Body of pancreas (tissue), 4 donors: ENCODE measurements at regions not wholly inside any gene's neighbourhood (a gene's known extent, or its start where the extent isn't known, plus 50 kb on each side); places are given as distances from the start of the nearest gene placed in this dataset.

Source experiments
- POLR2A ChIP-seq, 3 donors: fragments of 450-650 bp; IDR thresholded peaks; one replicate each; pipeline ENCODE4 v1.6.1; 2016; ENCODE audit warnings: antibody characterized with exemption in 3 of 3, mild to moderate bottlenecking in 2 of 3
- TF ChIP-seq, protein P1 (sequence below), 7 experiments: fragments of 450-650 bp in 4 of 7; fragments of 200-600 bp in 3 of 7; sonication (generic) in 3 of 7; IDR thresholded peaks; one replicate each; pipeline ENCODE4 v1.5.1; 2016 to 2019; ENCODE audit warnings: antibody characterized with exemption in 7 of 7

DNA sequence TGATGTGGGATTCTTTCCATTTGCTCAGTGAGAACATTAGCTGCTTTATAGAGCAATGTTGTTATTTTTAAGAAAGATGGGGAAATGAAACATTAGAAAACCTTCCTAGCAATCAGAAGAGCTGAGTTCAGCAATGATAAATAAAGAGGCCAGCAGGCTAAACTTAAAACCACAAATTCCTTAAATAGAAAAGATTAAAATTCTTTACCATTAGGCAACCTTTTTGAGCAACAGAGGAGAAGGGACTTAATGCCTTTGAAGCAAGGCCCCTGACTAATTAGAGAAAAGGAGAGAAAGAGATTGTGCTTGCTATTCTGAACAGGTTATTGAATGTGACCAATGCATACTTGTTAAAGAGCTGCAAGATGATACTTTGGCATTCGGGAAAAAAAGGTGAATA lies 160.8 kb upstream of the LMO3 start:
- TF ChIP-seq, protein P1, sequence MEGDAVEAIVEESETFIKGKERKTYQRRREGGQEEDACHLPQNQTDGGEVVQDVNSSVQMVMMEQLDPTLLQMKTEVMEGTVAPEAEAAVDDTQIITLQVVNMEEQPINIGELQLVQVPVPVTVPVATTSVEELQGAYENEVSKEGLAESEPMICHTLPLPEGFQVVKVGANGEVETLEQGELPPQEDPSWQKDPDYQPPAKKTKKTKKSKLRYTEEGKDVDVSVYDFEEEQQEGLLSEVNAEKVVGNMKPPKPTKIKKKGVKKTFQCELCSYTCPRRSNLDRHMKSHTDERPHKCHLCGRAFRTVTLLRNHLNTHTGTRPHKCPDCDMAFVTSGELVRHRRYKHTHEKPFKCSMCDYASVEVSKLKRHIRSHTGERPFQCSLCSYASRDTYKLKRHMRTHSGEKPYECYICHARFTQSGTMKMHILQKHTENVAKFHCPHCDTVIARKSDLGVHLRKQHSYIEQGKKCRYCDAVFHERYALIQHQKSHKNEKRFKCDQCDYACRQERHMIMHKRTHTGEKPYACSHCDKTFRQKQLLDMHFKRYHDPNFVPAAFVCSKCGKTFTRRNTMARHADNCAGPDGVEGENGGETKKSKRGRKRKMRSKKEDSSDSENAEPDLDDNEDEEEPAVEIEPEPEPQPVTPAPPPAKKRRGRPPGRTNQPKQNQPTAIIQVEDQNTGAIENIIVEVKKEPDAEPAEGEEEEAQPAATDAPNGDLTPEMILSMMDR (IDR thresholded peaks at IDR 0.05), result no peak
- TF ChIP-seq POLR2A (IDR thresholded peaks at IDR 0.05), result no peak
